Peyer's patch (tissue), 4 donors: ENCODE measurements at regions not wholly inside any gene's neighbourhood (a gene's known extent, or its start where the extent isn't known, plus 50 kb on each side); places are given as distances from the start of the nearest gene placed in this dataset.
"Not testable (repeated sequence)": the region's sequence is repeated elsewhere in the genome, so short reads cannot be mapped to it uniquely, and the experiment has no call there.

Source experiments
- CTCF ChIP-seq, 6 experiments: fragments of 450-650 bp in 4 of 6; fragments of 200-600 bp in 2 of 6; sonication (generic) in 1 of 6; IDR thresholded peaks; one replicate each; pipeline ENCODE4 v1.5.1; 2017 to 2019; ENCODE audit warnings: antibody characterized with exemption in 6 of 6, mild to moderate bottlenecking in 3 of 6, moderate library complexity in 1 of 6
- POLR2A ChIP-seq, 2 donors: fragments of 450-650 bp; IDR thresholded peaks; one replicate each; pipeline ENCODE4 v1.5.1; 2017; ENCODE audit warnings: antibody characterized with exemption in 2 of 2, mild to moderate bottlenecking in 2 of 2, moderate library complexity in 2 of 2

- not testable (repeated sequence) for TF ChIP-seq CTCF, POLR2A (IDR thresholded peaks at IDR 0.05)
Measured at GRCh38 chr2:131607056-131607455, 79.4 kb downstream of the CCDC74A start.
